ENCODE measurements at regions not wholly inside any gene's neighbourhood (a gene's known extent, or its start where the extent isn't known, plus 50 kb on each side); places are given as distances from the start of the nearest gene placed in this dataset.

DNA sequence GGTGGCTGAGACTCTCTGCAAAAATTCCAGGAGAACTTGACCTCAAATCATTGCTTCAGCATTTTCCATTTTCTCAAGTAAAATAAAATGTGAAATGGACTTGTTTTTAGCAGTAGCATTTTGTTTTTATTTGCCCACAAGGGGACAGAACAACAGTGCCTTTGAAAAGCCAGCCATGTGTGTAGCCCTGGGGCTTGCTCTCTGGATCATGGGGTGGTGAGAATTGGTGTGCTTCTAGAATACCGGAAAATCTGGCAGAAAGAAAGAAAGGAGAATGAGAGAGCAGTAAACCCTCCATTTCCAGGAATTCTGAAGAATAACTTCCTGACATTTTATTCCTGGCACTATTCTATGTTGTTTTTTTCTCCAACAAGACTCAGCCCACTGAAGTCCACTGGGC lies 254.7 kb upstream of the MOCS1 start:
- no peaks in the 10 kb centered on the region for H4K20me1 ChIP-seq (ENCODE audit: control insufficient read depth, insufficient read depth, low read depth, low read length)
- TF ChIP-seq, protein P1, sequence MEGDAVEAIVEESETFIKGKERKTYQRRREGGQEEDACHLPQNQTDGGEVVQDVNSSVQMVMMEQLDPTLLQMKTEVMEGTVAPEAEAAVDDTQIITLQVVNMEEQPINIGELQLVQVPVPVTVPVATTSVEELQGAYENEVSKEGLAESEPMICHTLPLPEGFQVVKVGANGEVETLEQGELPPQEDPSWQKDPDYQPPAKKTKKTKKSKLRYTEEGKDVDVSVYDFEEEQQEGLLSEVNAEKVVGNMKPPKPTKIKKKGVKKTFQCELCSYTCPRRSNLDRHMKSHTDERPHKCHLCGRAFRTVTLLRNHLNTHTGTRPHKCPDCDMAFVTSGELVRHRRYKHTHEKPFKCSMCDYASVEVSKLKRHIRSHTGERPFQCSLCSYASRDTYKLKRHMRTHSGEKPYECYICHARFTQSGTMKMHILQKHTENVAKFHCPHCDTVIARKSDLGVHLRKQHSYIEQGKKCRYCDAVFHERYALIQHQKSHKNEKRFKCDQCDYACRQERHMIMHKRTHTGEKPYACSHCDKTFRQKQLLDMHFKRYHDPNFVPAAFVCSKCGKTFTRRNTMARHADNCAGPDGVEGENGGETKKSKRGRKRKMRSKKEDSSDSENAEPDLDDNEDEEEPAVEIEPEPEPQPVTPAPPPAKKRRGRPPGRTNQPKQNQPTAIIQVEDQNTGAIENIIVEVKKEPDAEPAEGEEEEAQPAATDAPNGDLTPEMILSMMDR (IDR thresholded peaks at IDR 0.05; ENCODE audit: low read depth, low read length, poor library complexity, severe bottlenecking), result no peak
- no peak for TF ChIP-seq EZH2phosphoT487 (IDR thresholded peaks at IDR 0.05; ENCODE audit: borderline replicate concordance, low read length)
- H3K79me2 ChIP-seq (ENCODE audit: control insufficient read depth, low read length), result no peaks in the 10 kb centered on the region
- H3K9me3 ChIP-seq (ENCODE audit: control insufficient read depth, insufficient read depth, low read length), result 0 out of 2 replicates have a peak, but pooled peaks cover 1% of the 10 kb centered on the region
- H3K4me1 ChIP-seq (ENCODE audit: control insufficient read depth, low read length), result no peaks in the 10 kb centered on the region
- H3K27me3 ChIP-seq (ENCODE audit: control insufficient read depth, low read length), result no peaks in the 10 kb centered on the region
- H3K27ac ChIP-seq (ENCODE audit: low read depth, low read length), result no peak overlapping the region
- no peak overlapping the region for H3K4me3 ChIP-seq (ENCODE audit: low read length)
- no peaks in the 10 kb centered on the region for H3F3A ChIP-seq (ENCODE audit: control insufficient read depth, insufficient read depth)
- no peaks in the 10 kb centered on the region for H3K9me2 ChIP-seq (replicated peaks; ENCODE audit: control insufficient read depth, low read length)
- H3K36me3 ChIP-seq (ENCODE audit: control insufficient read depth, low read length), result no peaks in the 10 kb centered on the region
- no peak overlapping the region for H3K4me2 ChIP-seq (ENCODE audit: low read length)

DNA sequence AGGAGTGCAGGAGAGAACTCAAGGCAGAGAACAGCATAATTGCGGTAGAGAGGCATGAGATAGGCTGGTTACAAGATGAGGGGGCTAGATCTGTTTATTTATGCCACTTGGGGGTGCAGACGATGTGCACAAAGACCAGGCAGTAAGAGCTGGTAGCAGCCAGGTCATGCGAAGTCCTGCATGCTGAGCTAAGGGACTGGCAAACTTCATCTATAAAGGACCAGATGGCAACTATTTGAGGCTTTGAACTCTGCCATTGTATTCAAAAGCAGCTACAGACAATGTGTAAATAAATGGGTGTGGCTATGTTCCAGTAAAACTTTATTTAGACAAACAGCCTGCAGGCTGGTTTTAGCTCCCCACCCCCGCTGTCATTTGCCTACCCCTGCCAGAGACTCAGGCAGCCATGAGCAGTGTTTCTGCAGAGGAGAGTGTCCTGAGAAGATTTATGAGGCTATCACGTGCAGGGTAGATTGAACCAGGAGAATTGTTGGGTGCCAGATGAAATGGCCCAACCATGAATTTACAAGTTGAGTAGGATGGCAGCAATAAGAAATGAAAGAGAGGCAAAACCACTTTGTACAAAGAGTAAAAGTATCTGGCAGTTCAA lies 253.4 kb upstream of the MOCS1 start:
- no peaks in the 10 kb centered on the region for H3K36me3 ChIP-seq (ENCODE audit: control insufficient read depth, low read length)
- 0 out of 2 replicates have a peak, but pooled peaks cover 3% of the 10 kb centered on the region for H3K9me3 ChIP-seq (ENCODE audit: control insufficient read depth, insufficient read depth, low read length)
- no peaks in the 10 kb centered on the region for H3K79me2 ChIP-seq (ENCODE audit: control insufficient read depth, low read length)
- no peaks in the 10 kb centered on the region for H3K4me1 ChIP-seq (ENCODE audit: control insufficient read depth, low read length)
- H3K4me3 ChIP-seq (ENCODE audit: low read length), result no peak overlapping the region
- no peaks in the 10 kb centered on the region for H3F3A ChIP-seq (ENCODE audit: control insufficient read depth, insufficient read depth)
- H3K27ac ChIP-seq (ENCODE audit: low read depth, low read length), result no peak overlapping the region
- TF ChIP-seq EZH2phosphoT487 (IDR thresholded peaks at IDR 0.05; ENCODE audit: borderline replicate concordance, low read length), result no peak
- TF ChIP-seq, protein P1 (IDR thresholded peaks at IDR 0.05; ENCODE audit: low read depth, low read length, poor library complexity, severe bottlenecking), result no peak
- no peak overlapping the region for H3K4me2 ChIP-seq (ENCODE audit: low read length)
- H4K20me1 ChIP-seq (ENCODE audit: control insufficient read depth, insufficient read depth, low read depth, low read length), result no peaks in the 10 kb centered on the region
- no peaks in the 10 kb centered on the region for H3K9me2 ChIP-seq (replicated peaks; ENCODE audit: control insufficient read depth, low read length)
- no peaks in the 10 kb centered on the region for H3K27me3 ChIP-seq (ENCODE audit: control insufficient read depth, low read length)

DNA sequence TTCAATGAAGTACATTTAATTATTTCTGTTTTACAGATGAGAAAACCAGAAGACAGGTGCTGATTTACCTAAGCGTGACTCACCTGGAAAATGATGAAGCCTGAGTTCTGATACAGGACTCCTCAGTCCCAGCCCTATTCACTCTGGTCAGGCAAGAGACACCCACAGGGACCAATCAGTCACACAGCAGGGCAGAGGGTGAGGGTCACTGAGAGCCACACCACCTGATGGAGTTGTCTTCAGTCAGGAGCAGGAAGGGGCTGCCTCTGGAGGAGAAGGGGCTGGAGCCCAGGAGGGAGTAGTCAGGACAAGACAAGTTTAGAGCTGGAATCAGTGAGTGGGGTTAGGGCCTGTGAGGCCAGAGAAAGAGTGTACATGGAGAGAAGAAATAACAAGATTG lies 251.2 kb upstream of the MOCS1 start:
- H3K27me3 ChIP-seq (ENCODE audit: control insufficient read depth, low read length), result no peaks in the 10 kb centered on the region
- no peak overlapping the region for H3K4me2 ChIP-seq (ENCODE audit: low read length)
- no peaks in the 10 kb centered on the region for H4K20me1 ChIP-seq (ENCODE audit: control insufficient read depth, insufficient read depth, low read depth, low read length)
- H3K79me2 ChIP-seq (ENCODE audit: control insufficient read depth, low read length), result no peaks in the 10 kb centered on the region
- H3F3A ChIP-seq (ENCODE audit: control insufficient read depth, insufficient read depth), result no peaks in the 10 kb centered on the region
- no peaks in the 10 kb centered on the region for H3K36me3 ChIP-seq (ENCODE audit: control insufficient read depth, low read length)
- H3K4me1 ChIP-seq (ENCODE audit: control insufficient read depth, low read length), result no peaks in the 10 kb centered on the region
- no peaks in the 10 kb centered on the region for H3K9me2 ChIP-seq (replicated peaks; ENCODE audit: control insufficient read depth, low read length)
- H3K9me3 ChIP-seq (ENCODE audit: control insufficient read depth, insufficient read depth, low read length), result 0 out of 2 replicates have a peak, but pooled peaks cover 3% of the 10 kb centered on the region
- no peak overlapping the region for H3K4me3 ChIP-seq (ENCODE audit: low read length)
- H3K27ac ChIP-seq (ENCODE audit: low read depth, low read length), result no peak overlapping the region
- no peak for TF ChIP-seq EZH2phosphoT487 (IDR thresholded peaks at IDR 0.05; ENCODE audit: borderline replicate concordance, low read length)
- TF ChIP-seq, protein P1 (IDR thresholded peaks at IDR 0.05; ENCODE audit: low read depth, low read length, poor library complexity, severe bottlenecking), result no peak
